IMR-90 (cell line): ENCODE measurements at regions not wholly inside any gene's neighbourhood (a gene's known extent, or its start where the extent isn't known, plus 50 kb on each side); places are given as distances from the start of the nearest gene placed in this dataset.

Experiments used
- ATAC-seq: fragments of 200-7000 bp; cut with Tn5 transposase; 2 replicates; pipeline ENCODE4 v1.9.1; 2020; ENCODE audit warnings: low read depth, mild to moderate bottlenecking, moderate library complexity
- BruUV-seq: library from RNA; stranded (reverse); fragments of 400-500 nt; replicated peaks from 2 replicates; lab custom pipeline; 2021; lab: Mats Ljungman, UMichigan
- CTCF ChIA-PET: fragments of 300-600 bp; formaldehyde crosslinking; extraction: SDS; loops from one replicate; lab custom pipeline; 2021; ENCODE audit warnings: antibody characterized with exemption; lab: Yijun Ruan, JAX
- POLR2A ChIA-PET: fragments of 300-600 bp; sonication (Branson Sonifier 250); formaldehyde crosslinking; loops from one replicate; lab custom pipeline; 2022; ENCODE audit warnings: antibody characterized with exemption; ENCODE audit not compliant: unreplicated experiment; lab: Charles Lee
- DNase-seq: peaks from one replicate; pipeline ENCODE4 v3.0.0; 2013
- H2AFZ ChIP-seq: replicated peaks from 2 replicates; pipeline ENCODE3; 2013; ENCODE audit warnings: low read length, mild to moderate bottlenecking; ENCODE audit not compliant: poor library complexity
- H2AK5ac ChIP-seq: 2 replicates; pipeline ENCODE4 v1.6.1; 2013; ENCODE audit warnings: low read depth, low read length, inconsistent platforms
- H2AK9ac ChIP-seq: replicated peaks from 2 replicates; pipeline ENCODE3; 2013; ENCODE audit warnings: mild to moderate bottlenecking, low read depth, low read length, moderate library complexity; ENCODE audit not compliant: poor library complexity
- H2BK120ac ChIP-seq: 2 replicates; pipeline ENCODE4 v1.6.1; 2013; ENCODE audit warnings: low read depth, low read length, inconsistent platforms
- H2BK15ac ChIP-seq: 3 replicates; pipeline ENCODE4 v1.6.1; 2013; ENCODE audit warnings: low read depth, low read length, inconsistent platforms
- H2BK20ac ChIP-seq: 2 replicates; pipeline ENCODE4 v1.6.1; 2013; ENCODE audit warnings: low read depth, mild to moderate bottlenecking, inconsistent platforms, low read length, moderate library complexity
- H2BK5ac ChIP-seq: 2 replicates; pipeline ENCODE4 v1.6.1; 2013; ENCODE audit warnings: mild to moderate bottlenecking, low read depth, low read length, inconsistent platforms; ENCODE audit not compliant: poor library complexity, severe bottlenecking
- H3K14ac ChIP-seq: replicated peaks from 2 replicates; pipeline ENCODE4 v1.6.1; 2013; ENCODE audit warnings: low read depth, low read length, inconsistent platforms
- H3K18ac ChIP-seq: 2 replicates; pipeline ENCODE4 v1.6.1; 2013; ENCODE audit warnings: low read depth, low read length, control low read depth
- H3K23ac ChIP-seq: 2 replicates; pipeline ENCODE4 v1.6.1; 2013; ENCODE audit warnings: low read depth, low read length, inconsistent platforms
- H3K27ac ChIP-seq: 2 replicates; pipeline ENCODE4 v1.5.1; 2013; ENCODE audit warnings: mild to moderate bottlenecking, control low read depth, low read length; ENCODE audit not compliant: insufficient read depth
- H3K27me3 ChIP-seq: 2 replicates; pipeline ENCODE4 v1.6.1; 2013; ENCODE audit warnings: low read length; ENCODE audit not compliant: control insufficient read depth, insufficient read depth
- H3K36me3 ChIP-seq: 2 replicates; pipeline ENCODE4 v1.6.1; 2013; ENCODE audit warnings: low read length, mixed read lengths; ENCODE audit not compliant: control insufficient read depth, insufficient read depth
- H3K4ac ChIP-seq: 2 replicates; pipeline ENCODE4 v1.6.1; 2013; ENCODE audit warnings: low read depth, low read length, inconsistent platforms
- H3K4me1 ChIP-seq: 2 replicates; pipeline ENCODE4 v1.6.1; 2013; ENCODE audit warnings: low read length, mixed read lengths; ENCODE audit not compliant: control insufficient read depth, insufficient read depth
- H3K4me2 ChIP-seq: 2 replicates; pipeline ENCODE4 v1.6.1; 2013; ENCODE audit warnings: low read depth, mild to moderate bottlenecking, control low read depth, low read length, moderate library complexity
- H3K4me3 ChIP-seq: 2 replicates; pipeline ENCODE4 v1.5.1; 2013; ENCODE audit warnings: low read depth, mild to moderate bottlenecking, control low read depth, low read length, moderate library complexity; ENCODE audit not compliant: insufficient read depth
- H3K56ac ChIP-seq: 2 replicates; pipeline ENCODE4 v1.6.1; 2013; ENCODE audit warnings: low read length, inconsistent platforms; ENCODE audit not compliant: insufficient read depth; ENCODE audit errors: extremely low read depth
- H3K79me1 ChIP-seq, 2 experiments: 2 replicates each; pipeline ENCODE4 v1.6.1; 2013; ENCODE audit warnings: low read length in 2 of 2, inconsistent platforms in 1 of 2, low read depth in 1 of 2
- H3K9ac ChIP-seq: 2 replicates; pipeline ENCODE4 v1.6.1; 2013; ENCODE audit warnings: low read depth, low read length, control low read depth
- H3K9me1 ChIP-seq: 2 replicates; pipeline ENCODE4 v1.6.1; 2013; ENCODE audit warnings: low read length, inconsistent platforms; ENCODE audit not compliant: insufficient read depth
- H3K9me3 ChIP-seq: 2 replicates; pipeline ENCODE4 v1.6.1; 2013; ENCODE audit warnings: low read length; ENCODE audit not compliant: control insufficient read depth, insufficient read depth
- H4K20me1 ChIP-seq: 2 replicates; pipeline ENCODE4 v1.6.1; 2013; ENCODE audit warnings: low read length, inconsistent platforms; ENCODE audit not compliant: insufficient read depth
- H4K5ac ChIP-seq: 2 replicates; pipeline ENCODE4 v1.6.1; 2013; ENCODE audit warnings: mild to moderate bottlenecking, low read depth, low read length, control low read depth
- H4K8ac ChIP-seq, 2 experiments: 2 replicates each; pipeline ENCODE4 v1.6.1; 2013; ENCODE audit warnings: low read depth in 2 of 2, low read length in 2 of 2, control low read depth in 1 of 2, inconsistent platforms in 1 of 2
- H4K91ac ChIP-seq: 2 replicates; pipeline ENCODE4 v1.6.1; 2013; ENCODE audit warnings: low read depth, low read length, inconsistent platforms; ENCODE audit not compliant: insufficient read depth
- BHLHE40 ChIP-seq: fragments of 150-350 bp; IDR thresholded peaks from 2 replicates; pipeline ENCODE4 v1.6.1; 2016; ENCODE audit warnings: mild to moderate bottlenecking, low read depth, low read length
- CHD1 ChIP-seq: IDR thresholded peaks from 2 replicates; pipeline ENCODE4 v1.6.1; 2012; ENCODE audit warnings: low read depth, low read length, improper control_type of control experiment
- MAZ ChIP-seq: IDR thresholded peaks from 2 replicates; pipeline ENCODE4 v1.6.1; 2012; ENCODE audit warnings: low read depth, mild to moderate bottlenecking, low read length, improper control_type of control experiment, moderate library complexity, borderline replicate concordance
- NFE2L2 ChIP-seq: fragments of 150-350 bp; IDR thresholded peaks from 2 replicates; pipeline ENCODE4 v1.6.1; 2016; ENCODE audit warnings: low read depth, mild to moderate bottlenecking, low read length
- RFX5 ChIP-seq: IDR thresholded peaks from 2 replicates; pipeline ENCODE4 v1.8.0; 2012; ENCODE audit warnings: low read depth, mild to moderate bottlenecking, low read length, moderate library complexity
- WGBS, 2 experiments: methylation state at CpG; one replicate each; pipeline versions ENCODE4 v1.1.5 to v1.1.7; 2013; ENCODE audit warnings: missing lambda C conversion rate in 2 of 2; ENCODE audit not compliant: insufficient read length in 1 of 2; ENCODE audit errors: extremely low coverage in 2 of 2; 5-methylcytosine and 5-hydroxymethylcytosine counted together
- dilution Hi-C: fragments of 300-500 bp; cut with HindIII; formaldehyde crosslinking; loops from one replicate; pipeline ENCODE4 v1.14.3; 2018; ENCODE audit warnings: low sequenced_read_pairs; ENCODE audit not compliant: unreplicated experiment
- in situ Hi-C: fragments of 300-500 bp; cut with MboI; formaldehyde crosslinking; loops from 3 replicates; pipeline ENCODE4 v1.14.3; 2019; ENCODE audit warnings: low sequenced_read_pairs, inconsistent platforms, mixed read lengths
- intact Hi-C: fragments of 100-400 bp; cut with micrococcal nuclease; formaldehyde crosslinking; loops from 2 replicates; pipeline ENCODE4 v1.10.0; 2022
- TF ChIP-seq, protein P1 (sequence below): conservative IDR thresholded peaks from 2 replicates; pipeline ENCODE4 v1.5.1; 2012; ENCODE audit warnings: mild to moderate bottlenecking, low read depth, low read length, improper control_type of control experiment

DNA sequence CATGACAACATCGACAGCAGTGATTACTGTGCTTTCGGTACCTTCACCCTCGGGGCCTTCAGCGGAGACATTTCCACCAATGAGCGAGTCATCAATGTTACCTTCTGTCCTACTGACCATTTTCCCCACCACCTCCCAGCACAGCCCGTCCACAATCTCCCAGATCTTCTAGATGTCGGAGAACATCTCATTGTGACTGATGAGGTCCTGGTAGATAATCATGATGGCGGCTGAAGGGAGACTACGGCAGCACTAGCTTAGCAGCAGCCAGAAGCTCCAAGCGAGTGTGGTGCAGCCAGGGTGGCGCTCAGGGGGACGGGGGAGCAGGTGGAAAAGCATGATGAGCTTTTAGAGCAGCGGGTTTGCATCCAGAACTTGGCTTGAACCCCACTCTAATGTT is 379.0 kb downstream of the TLR4 start:
- Histone ChIP-seq H3K4me1 (no peaks in the 10 kb centered on the region), H2BK120ac (no peak overlapping the region), H4K91ac (no peak overlapping the region), H2BK5ac (no peak overlapping the region), H3K36me3 (no peaks in the 10 kb centered on the region), H3K27me3 (no peaks in the 10 kb centered on the region), H3K4me3 (no peak overlapping the region), H3K4ac (no peak overlapping the region), H3K27ac (no peak overlapping the region), H3K9me1 (no peaks in the 10 kb centered on the region), H4K8ac (no peak overlapping the region), H3K56ac (no peak overlapping the region), H3K79me1 (no peaks in the 10 kb centered on the region), H3K9me3 (peaks cover 3% of the 10 kb centered on the region), H3K23ac (no peak overlapping the region), H3K4me2 (no peak overlapping the region), H4K5ac (no peak overlapping the region), H3K18ac (no peak overlapping the region), H2AFZ (no peak overlapping the region), H2BK15ac (no peak overlapping the region), H3K9ac (no peak overlapping the region), H3K14ac (no peak overlapping the region), H2BK20ac (no peak overlapping the region), H2AK9ac (no peak overlapping the region), H2AK5ac (no peak overlapping the region), H4K20me1 (no peaks in the 10 kb centered on the region)
- no TSS peak for BruUV-seq
- in situ Hi-C loops, result no loop called here
- TF ChIP-seq NFE2L2 (no peak), RFX5 (no peak), MAZ (no peak), CHD1 (no peak), BHLHE40 (no peak)
- TF ChIP-seq, protein P1, sequence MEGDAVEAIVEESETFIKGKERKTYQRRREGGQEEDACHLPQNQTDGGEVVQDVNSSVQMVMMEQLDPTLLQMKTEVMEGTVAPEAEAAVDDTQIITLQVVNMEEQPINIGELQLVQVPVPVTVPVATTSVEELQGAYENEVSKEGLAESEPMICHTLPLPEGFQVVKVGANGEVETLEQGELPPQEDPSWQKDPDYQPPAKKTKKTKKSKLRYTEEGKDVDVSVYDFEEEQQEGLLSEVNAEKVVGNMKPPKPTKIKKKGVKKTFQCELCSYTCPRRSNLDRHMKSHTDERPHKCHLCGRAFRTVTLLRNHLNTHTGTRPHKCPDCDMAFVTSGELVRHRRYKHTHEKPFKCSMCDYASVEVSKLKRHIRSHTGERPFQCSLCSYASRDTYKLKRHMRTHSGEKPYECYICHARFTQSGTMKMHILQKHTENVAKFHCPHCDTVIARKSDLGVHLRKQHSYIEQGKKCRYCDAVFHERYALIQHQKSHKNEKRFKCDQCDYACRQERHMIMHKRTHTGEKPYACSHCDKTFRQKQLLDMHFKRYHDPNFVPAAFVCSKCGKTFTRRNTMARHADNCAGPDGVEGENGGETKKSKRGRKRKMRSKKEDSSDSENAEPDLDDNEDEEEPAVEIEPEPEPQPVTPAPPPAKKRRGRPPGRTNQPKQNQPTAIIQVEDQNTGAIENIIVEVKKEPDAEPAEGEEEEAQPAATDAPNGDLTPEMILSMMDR, result no peak
- dilution Hi-C loops, result no loop called here
- no CpG with 5 or more reads among the region's 13 CpGs for WGBS, 2 experiments
- ChIA-PET POLR2A (no interaction called here), CTCF (no interaction called here)
- DNase-seq (no peak), ATAC-seq (no peak)
- intact Hi-C loops, result no loop called here
